ENCODE measurements at regions not wholly inside any gene's neighbourhood (a gene's known extent, or its start where the extent isn't known, plus 50 kb on each side); places are given as distances from the start of the nearest gene placed in this dataset.

DNA sequence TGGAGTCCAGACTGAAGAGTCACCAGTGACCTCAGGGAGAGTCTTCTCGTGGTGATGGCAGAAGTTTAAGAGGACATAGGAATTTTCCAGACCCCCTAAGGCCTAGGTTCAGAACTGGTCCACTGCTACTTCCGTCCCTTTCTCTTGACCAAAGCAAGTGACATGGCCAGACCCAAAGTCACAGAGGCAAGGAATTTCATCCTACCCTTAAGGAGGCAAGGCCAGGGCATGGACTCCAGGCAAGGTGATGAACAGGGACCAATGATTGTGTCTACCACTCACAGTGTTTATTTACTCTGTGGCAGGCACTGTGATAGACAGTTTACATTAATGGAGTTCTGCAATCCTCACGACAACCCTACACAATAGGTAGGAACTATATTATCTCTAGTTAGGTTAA is 265.1 kb downstream of the GLI2 start:
- TF ChIP-seq, protein P1, sequence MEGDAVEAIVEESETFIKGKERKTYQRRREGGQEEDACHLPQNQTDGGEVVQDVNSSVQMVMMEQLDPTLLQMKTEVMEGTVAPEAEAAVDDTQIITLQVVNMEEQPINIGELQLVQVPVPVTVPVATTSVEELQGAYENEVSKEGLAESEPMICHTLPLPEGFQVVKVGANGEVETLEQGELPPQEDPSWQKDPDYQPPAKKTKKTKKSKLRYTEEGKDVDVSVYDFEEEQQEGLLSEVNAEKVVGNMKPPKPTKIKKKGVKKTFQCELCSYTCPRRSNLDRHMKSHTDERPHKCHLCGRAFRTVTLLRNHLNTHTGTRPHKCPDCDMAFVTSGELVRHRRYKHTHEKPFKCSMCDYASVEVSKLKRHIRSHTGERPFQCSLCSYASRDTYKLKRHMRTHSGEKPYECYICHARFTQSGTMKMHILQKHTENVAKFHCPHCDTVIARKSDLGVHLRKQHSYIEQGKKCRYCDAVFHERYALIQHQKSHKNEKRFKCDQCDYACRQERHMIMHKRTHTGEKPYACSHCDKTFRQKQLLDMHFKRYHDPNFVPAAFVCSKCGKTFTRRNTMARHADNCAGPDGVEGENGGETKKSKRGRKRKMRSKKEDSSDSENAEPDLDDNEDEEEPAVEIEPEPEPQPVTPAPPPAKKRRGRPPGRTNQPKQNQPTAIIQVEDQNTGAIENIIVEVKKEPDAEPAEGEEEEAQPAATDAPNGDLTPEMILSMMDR (IDR thresholded peaks at IDR 0.05; ENCODE audit: low read depth, low read length) = no peak
- TF ChIP-seq, protein P2, sequence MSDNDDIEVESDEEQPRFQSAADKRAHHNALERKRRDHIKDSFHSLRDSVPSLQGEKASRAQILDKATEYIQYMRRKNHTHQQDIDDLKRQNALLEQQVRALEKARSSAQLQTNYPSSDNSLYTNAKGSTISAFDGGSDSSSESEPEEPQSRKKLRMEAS (IDR thresholded peaks at IDR 0.05; ENCODE audit: low read depth, low read length) = no peak
- no peak for TF ChIP-seq MYC (IDR thresholded peaks at IDR 0.05; ENCODE audit: low read depth, low read length)
- no peak for TF ChIP-seq POLR2A (IDR thresholded peaks at IDR 0.05; ENCODE audit: extremely low read depth, insufficient read length)

All from NB4 (cell line).